Natural killer cell treated with Interleukin-12 subunit alpha and Interleukin-12 subunit beta and Interleukin-15 and Interleukin-18, amount 100 ng/mL, for 72 hours (primary cell): ENCODE measurements at regions not wholly inside any gene's neighbourhood (a gene's known extent, or its start where the extent isn't known, plus 50 kb on each side); places are given as distances from the start of the nearest gene placed in this dataset.
"Not testable (repeated sequence)": the region's sequence is repeated elsewhere in the genome, so short reads cannot be mapped to it uniquely, and the experiment has no call there.

Experiments used
- ATAC-seq, 2 donors: fragments of 150-1000 bp; cut with Tn5 transposase in 1 of 2; sonication (Bioruptor Pico), chemical (Tn5 transposase) in 1 of 2; 2 replicates each; pipeline ENCODE4 v1.10.0; 2021
- DNase-seq: peaks from one replicate; pipeline ENCODE4 v3.0.0; 2022; ENCODE audit warnings: low spot score
- H3K27ac Mint-ChIP-seq, 2 donors: 1 replicate in 1 of 2; 2 replicates in 1 of 2; pipeline ENCODE4 v1.8.0; 2022; ENCODE audit warnings: mixed read lengths in 2 of 2, mild to moderate bottlenecking in 1 of 2, moderate library complexity in 1 of 2
- H3K27me3 Mint-ChIP-seq, 2 donors: 1 replicate in 1 of 2; 2 replicates in 1 of 2; pipeline ENCODE4 v1.8.0; 2022; ENCODE audit warnings: mixed read lengths in 2 of 2
- H3K36me3 Mint-ChIP-seq: one replicate; pipeline ENCODE4 v1.8.0; 2022; ENCODE audit warnings: mixed read lengths
- H3K4me1 Mint-ChIP-seq, 2 donors: 1 replicate in 1 of 2; 2 replicates in 1 of 2; pipeline ENCODE4 v1.8.0; 2022; ENCODE audit warnings: low read depth in 2 of 2, mixed read lengths in 2 of 2, mild to moderate bottlenecking in 1 of 2
- H3K4me3 Mint-ChIP-seq: one replicate; pipeline ENCODE4 v1.8.0; 2022; ENCODE audit warnings: mixed read lengths
- H3K9me3 Mint-ChIP-seq: 2 replicates; pipeline ENCODE4 v1.8.0; 2022; ENCODE audit warnings: mixed read lengths

DNA sequence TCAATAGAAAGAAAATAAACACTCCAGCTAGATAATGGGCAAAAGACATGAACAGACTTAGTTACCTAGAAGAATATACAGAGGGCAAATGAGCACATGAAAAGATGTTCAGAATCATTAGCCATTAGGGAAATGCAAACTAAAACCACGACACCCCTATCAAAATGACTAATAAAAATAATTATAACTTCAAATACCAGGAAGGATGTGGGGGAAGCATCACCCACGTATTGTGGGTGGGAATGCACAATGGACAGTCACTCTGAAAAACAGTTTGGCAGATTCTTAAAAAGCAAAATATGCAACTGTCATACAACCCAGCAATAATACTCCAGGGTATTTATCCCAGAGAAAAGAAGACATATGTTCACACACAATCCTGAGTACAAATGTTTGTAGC lies 92.6 kb downstream of the DLL1 start:
- ATAC-seq (no peak), DNase-seq (no peak)
- Mint-ChIP-seq H3K27ac (no peak overlapping the region), H3K4me3 (no peak overlapping the region), H3K4me1 (peaks cover 12 to 23% of the 10 kb centered on the region in 2 donors), H3K9me3 (peaks cover 19% of the 10 kb centered on the region), H3K27me3 (peaks cover 16 to 47% of the 10 kb centered on the region in 2 donors), H3K36me3 (peaks cover 44% of the 10 kb centered on the region)

DNA sequence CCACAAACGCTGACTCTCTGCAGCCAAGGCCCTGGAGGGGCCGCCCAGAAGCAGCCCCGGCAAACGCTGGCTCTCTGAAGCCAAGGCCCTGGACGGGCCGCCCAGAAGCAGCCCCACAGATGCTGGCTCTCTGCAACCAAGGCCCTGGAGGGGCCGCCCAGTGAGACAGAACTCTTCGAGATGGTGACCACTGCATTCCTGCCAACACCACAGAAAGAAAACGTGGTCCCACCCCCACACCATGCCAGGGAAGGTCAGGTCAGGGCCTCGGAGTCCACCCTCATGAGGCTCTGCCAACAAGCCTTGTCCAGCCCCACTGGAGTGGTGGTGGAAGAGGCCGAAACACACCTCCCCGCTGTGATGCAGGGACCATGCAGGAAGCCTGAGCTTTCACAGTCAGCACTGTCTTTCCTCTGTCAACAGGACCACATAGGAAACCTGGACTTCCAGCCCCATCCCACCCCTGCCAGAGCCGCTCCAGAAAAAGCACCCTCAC lies 97.5 kb downstream of the DLL1 start:
- H3K36me3 Mint-ChIP-seq, result peaks cover 40% of the 10 kb centered on the region
- H3K4me3 Mint-ChIP-seq, result no peak overlapping the region
- no peak overlapping the region for H3K27ac Mint-ChIP-seq
- H3K27me3 Mint-ChIP-seq, result peaks cover 11 to 38% of the 10 kb centered on the region in 2 donors
- ATAC-seq (no peak), DNase-seq (no peak)
- H3K4me1 Mint-ChIP-seq, result peaks cover 7 to 18% of the 10 kb centered on the region in 2 donors
- H3K9me3 Mint-ChIP-seq, result peaks cover 16% of the 10 kb centered on the region

DNA sequence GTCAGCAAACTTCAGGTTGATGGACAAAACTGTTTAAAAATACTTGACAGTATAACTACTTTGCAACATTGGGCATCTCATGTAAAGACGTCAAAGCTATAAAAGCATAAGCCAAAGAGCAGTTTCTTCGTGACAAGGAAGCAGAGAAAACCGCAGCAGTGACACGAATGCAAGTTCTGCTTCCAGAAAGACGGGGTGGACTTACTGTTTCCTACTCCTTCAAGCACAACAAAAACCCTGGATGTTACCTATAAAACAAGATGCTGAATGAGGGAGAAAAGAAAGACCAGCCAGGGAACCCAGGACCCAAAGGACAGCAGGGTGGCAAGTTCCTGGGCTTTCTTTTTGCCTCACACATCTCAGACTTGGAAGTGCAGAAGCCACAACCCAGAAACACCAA lies 98.0 kb downstream of the DLL1 start:
- peaks cover 2 to 14% of the 10 kb centered on the region in 2 donors for H3K4me1 Mint-ChIP-seq
- DNase-seq, result no peak

DNA sequence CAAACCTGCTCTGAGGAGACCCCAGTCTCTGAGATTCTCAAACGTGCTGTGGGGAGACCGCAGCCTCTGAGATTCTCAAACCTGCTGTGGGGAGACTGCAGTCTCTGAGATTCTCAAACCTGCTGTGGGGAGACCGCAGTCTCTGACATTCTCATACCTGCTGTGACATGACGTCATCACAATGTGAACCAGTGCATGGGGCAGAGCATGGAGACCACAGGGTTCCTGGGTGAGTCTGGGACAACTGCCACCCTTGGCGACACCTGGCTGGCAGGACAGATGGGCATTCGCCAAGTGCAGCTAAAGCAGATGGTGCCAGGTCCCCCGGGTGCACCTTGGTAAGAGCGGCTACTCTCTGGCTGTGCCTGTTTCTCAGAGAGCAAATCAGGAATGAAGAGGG lies 98.8 kb downstream of the DLL1 start:
- peaks cover 11 to 36% of the 10 kb centered on the region in 2 donors for H3K27me3 Mint-ChIP-seq
- not testable (repeated sequence) for ATAC-seq, H3K27ac Mint-ChIP-seq, H3K4me3 Mint-ChIP-seq, DNase-seq, H3K4me1 Mint-ChIP-seq
- peaks cover 16% of the 10 kb centered on the region for H3K9me3 Mint-ChIP-seq
- H3K36me3 Mint-ChIP-seq, result peaks cover 37% of the 10 kb centered on the region

More for the DNA sequence above, 98.0 kb downstream of the DLL1 start:
- H3K4me3 Mint-ChIP-seq, result no peak overlapping the region
- peaks cover 40% of the 10 kb centered on the region for H3K36me3 Mint-ChIP-seq
- no peak for ATAC-seq
- H3K9me3 Mint-ChIP-seq, result peaks cover 16% of the 10 kb centered on the region
- H3K27me3 Mint-ChIP-seq, result peaks cover 11 to 38% of the 10 kb centered on the region in 2 donors
- no peak overlapping the region for H3K27ac Mint-ChIP-seq

DNA sequence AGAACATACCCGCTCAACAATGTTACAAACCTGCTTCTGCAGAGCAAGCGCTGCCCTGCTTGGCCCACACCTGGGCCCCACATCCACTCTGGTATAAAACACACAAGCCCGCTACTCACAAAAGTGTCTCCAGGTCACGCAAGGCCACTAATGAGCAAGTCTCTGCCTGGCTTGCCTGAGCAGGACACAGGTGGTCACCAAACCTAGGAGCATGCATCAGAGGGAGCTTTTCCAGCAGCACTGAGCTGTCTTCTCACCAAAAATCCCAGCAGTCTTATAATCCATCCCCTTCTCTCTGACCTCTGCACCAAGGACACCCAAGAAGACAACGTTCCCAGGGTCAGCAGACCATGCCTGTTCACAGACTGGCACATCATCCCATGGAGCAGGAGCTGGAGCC lies 100.8 kb downstream of the DLL1 start:
- H3K4me3 Mint-ChIP-seq, result no peak overlapping the region
- peaks cover 2 to 9% of the 10 kb centered on the region in 2 donors for H3K4me1 Mint-ChIP-seq
- peaks cover 5% of the 10 kb centered on the region for H3K9me3 Mint-ChIP-seq
- DNase-seq, result no peak
- H3K27ac Mint-ChIP-seq, result no peak overlapping the region
- peaks cover 16% of the 10 kb centered on the region for H3K36me3 Mint-ChIP-seq
- ATAC-seq, result no peak
- peaks cover 8 to 16% of the 10 kb centered on the region in 2 donors for H3K27me3 Mint-ChIP-seq

DNA sequence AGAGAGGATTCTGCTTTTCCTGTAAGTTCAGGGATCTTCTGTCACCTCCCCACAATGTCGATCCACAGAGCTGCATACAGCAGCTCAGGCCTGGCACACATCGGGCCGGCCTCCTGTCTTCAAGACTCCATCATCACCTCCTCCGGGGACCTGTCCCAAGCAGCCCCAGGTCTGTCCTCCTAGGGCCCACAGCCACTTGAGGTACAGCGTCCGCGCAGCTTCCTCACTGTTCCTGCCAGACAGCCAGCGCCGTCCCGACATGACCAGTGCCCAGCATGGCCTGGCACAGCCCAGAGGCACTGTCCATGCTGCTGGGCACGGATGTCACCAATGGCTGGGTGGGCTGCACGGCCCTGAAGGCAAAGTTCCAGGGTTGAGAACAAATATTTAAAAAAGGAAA lies 101.6 kb downstream of the DLL1 start:
- H3K4me3 Mint-ChIP-seq, result no peak overlapping the region
- peaks cover 8% of the 10 kb centered on the region for H3K36me3 Mint-ChIP-seq
- H3K9me3 Mint-ChIP-seq, result peaks cover 3% of the 10 kb centered on the region
- H3K27ac Mint-ChIP-seq, result no peak overlapping the region
- H3K27me3 Mint-ChIP-seq, result peaks cover 8% of the 10 kb centered on the region in 2 donors
- DNase-seq (no peak), ATAC-seq (no peak)
- peaks cover 4 to 7% of the 10 kb centered on the region in 2 donors for H3K4me1 Mint-ChIP-seq

DNA sequence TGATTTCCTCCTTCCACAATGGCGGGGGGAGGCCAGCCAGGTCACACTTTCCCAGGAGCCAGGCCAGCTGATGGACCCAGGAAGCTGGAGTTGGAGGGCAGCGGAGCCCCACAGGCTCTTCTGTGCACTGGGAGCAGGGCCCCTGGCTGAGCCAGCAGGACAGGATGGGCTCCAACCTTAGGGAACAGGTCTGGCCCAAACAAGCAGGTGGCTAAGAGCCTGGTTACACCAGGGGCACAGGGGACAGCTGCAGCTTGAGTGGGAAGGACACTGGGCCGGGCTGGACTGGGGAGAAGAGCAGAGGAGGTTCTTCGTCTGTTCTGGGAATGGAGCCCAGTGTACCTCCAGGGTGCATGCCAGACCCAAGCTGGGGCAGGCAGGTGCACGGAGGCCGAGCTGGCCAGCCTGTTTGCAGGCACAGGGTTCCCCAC lies 102.3 kb downstream of the DLL1 start:
- Mint-ChIP-seq H3K4me3 (no peak overlapping the region), H3K9me3 (peaks cover 2% of the 10 kb centered on the region), H3K27ac (no peak overlapping the region), H3K27me3 (peaks cover 2 to 4% of the 10 kb centered on the region in 2 donors), H3K4me1 (peaks cover 3 to 6% of the 10 kb centered on the region in 2 donors), H3K36me3 (peaks cover 5% of the 10 kb centered on the region)
- ATAC-seq (no peak), DNase-seq (no peak)

DNA sequence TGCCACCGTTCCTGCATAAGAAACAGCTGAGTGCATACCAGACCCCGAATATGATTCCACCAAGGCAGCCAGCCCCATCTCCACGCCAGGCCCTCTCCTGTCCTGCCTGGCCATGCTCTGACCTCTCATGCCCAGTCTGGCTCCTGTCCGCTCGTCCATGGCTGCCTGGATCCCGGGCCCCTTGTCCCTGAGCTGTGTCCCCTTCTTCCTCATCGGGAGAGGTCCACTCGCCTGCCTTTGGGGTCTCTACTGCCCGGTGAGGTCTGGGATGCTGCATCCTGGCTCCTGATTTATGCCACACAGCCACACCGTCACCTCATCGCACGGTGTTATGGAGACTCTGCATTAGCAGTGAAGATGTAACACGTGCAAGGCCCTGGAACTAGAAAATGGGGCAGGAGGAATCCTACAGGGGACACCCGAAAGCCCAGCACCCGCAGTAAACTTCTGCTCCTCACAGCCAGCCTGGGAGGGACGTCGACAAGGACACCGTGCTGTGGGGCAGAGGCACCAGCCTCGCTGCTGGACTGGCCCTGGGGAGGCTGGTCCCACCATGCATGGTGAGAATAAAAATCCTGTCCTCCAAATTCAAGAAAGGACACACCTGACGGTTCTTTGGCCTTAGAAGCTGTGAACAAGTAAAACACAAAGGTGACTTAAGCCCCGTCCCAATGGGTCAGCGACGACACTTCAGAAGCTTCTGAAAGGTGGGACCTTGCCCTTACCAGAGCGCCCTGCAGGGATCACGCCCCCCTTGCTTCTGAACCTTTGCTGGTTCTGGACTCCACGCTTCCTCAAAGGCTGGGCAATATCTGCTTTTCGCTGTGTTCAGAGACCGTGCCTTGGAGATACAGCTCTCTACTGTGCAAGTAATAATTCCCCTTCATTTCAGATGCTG lies 103.0 kb downstream of the DLL1 start:
- peaks cover 5% of the 10 kb centered on the region for H3K9me3 Mint-ChIP-seq
- ATAC-seq, result no peak
- peaks cover 0 to 4% of the 10 kb centered on the region in 2 donors for H3K27me3 Mint-ChIP-seq
- DNase-seq, result no peak
- no peak overlapping the region for H3K4me3 Mint-ChIP-seq
- peaks cover 7 to 11% of the 10 kb centered on the region in 2 donors for H3K4me1 Mint-ChIP-seq
- no peak overlapping the region for H3K27ac Mint-ChIP-seq
- H3K36me3 Mint-ChIP-seq, result peaks cover 8% of the 10 kb centered on the region

DNA sequence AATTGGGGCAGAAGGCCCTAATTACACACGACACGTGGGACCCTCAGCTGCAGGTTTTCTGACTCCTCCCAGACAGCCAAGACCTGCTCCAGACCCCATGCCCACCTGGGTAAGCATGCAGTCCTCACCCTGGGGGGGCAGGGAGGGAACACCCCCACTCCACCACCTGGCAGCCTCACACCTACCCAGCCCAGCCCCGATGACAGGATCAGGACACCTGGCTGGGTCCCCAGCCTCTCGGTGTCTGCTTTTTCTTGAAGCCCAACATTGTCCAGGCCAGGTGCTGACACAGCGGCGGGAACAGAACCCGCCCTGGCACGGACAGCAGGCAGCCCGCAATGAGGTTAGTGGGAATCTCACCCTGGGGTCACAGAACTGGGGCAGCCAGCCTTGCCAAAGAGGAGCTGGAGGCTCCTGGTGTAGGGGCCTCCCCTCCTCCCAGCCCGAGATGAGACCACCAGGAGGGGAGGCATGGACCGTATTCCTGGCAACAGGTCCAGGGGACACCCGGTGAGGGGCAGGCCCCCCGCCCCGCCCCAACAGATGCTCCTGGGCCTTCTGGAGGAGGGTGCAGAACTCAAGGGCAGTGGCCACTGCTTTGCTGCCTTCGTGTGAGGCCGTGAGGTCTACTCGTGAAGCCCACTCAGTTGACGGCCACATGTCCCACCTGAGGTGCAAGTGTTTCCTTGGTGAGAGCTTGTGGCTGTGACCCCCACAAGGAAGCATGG lies 103.8 kb downstream of the DLL1 start:
- DNase-seq (no peak), ATAC-seq (peak in 1 of 2 donors; percentile 27)
- Mint-ChIP-seq H3K9me3 (peaks cover 10% of the 10 kb centered on the region), H3K27me3 (peaks cover 5 to 9% of the 10 kb centered on the region in 2 donors), H3K4me3 (no peak overlapping the region), H3K36me3 (peaks cover 11% of the 10 kb centered on the region), H3K4me1 (peaks cover 12 to 18% of the 10 kb centered on the region in 2 donors), H3K27ac (no peak overlapping the region)

DNA sequence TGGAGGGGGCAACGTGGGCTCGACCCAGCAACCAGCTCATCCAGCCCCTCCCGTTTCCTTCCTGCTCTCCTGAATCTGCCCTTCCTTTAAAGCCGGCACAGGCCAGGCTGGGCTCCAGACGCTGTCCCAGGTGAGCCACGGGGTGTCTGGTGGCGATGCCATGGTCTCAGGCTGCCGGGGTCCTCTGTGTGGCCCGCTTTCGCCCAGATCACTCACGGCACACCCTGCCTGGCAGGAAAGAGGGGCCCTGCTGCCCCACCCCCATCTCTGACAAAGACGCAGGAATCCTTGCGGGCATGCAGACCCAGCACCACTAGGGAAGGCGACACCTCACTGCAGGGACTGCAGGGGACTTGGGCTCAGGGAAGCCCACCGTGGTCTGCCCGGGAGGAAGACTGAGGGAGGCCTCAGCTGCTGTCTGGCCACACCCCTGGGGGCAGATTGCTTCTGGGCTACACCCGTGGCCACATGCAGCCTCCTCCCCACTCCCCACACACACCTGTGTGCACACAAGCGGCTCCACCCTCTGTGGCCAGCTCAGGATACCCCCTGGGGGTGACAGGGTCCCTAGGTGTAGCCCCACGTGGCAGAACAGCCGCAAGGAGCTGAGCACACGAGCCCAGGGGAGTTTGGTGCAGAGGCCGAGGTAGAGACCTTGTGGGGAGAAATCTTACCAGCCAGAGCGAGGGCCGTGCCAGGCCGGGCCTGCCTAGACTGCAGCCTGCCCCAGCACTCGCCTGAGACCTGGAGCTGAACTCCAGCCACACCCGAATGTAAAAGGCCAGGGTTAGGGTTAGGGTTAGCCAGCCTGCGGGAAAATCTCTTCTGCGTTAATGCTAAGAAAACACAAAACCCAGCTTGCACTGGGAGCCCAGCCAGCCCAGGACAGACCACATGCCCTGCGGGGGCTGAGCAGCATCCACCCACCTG lies 104.6 kb downstream of the DLL1 start:
- H3K36me3 Mint-ChIP-seq, result peaks cover 15% of the 10 kb centered on the region
- H3K4me1 Mint-ChIP-seq, result peaks cover 17 to 22% of the 10 kb centered on the region in 2 donors
- no peak overlapping the region for H3K27ac Mint-ChIP-seq
- peaks cover 11 to 16% of the 10 kb centered on the region in 2 donors for H3K27me3 Mint-ChIP-seq
- no peak for ATAC-seq
- no peak overlapping the region for H3K4me3 Mint-ChIP-seq
- DNase-seq, result no peak
- peaks cover 12% of the 10 kb centered on the region for H3K9me3 Mint-ChIP-seq

DNA sequence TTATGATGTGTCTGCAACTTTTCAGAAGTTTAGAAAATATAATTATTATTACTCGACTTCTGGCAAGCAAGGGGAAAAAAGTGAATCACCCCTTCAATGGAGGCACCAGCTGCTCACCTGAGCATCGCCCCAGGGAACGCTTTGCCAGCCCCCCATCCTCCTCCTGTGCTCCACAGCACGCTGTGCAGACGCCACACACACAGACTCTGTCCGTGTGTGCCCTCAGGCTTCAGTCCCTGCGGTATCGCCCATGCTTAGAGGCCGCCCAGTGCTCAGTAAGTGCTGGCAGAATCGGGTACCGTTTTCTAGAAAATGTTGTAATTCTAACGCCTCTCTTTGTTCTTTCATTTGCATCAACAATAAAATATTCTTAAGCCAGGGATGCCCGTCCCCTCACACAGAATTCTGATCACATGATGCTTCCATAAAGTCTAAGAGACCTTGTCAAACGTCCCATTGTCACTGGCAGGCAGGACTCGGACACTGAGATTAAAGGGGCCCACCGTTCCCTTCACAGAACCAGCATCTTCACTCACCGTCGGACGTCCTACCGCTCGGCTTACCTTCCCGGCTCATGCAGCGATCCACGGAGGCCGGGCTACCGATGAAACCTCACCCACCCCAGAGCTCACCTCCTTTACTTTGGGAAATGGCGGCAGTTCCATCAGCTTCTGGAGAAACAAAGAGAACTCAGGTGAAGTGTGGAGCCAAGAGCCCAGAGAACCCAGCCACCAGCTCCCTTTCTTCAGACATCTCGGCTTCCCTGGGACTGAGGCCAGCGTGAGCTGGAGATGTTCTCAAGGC lies 105.5 kb downstream of the DLL1 start:
- ATAC-seq (no peak), DNase-seq (no peak)
- H3K27me3 Mint-ChIP-seq, result peaks cover 14 to 16% of the 10 kb centered on the region in 2 donors
- peaks cover 17 to 22% of the 10 kb centered on the region in 2 donors for H3K4me1 Mint-ChIP-seq
- peaks cover 12% of the 10 kb centered on the region for H3K9me3 Mint-ChIP-seq
- peaks cover 15% of the 10 kb centered on the region for H3K36me3 Mint-ChIP-seq
- H3K4me3 Mint-ChIP-seq, result no peak overlapping the region
- no peak overlapping the region for H3K27ac Mint-ChIP-seq

DNA sequence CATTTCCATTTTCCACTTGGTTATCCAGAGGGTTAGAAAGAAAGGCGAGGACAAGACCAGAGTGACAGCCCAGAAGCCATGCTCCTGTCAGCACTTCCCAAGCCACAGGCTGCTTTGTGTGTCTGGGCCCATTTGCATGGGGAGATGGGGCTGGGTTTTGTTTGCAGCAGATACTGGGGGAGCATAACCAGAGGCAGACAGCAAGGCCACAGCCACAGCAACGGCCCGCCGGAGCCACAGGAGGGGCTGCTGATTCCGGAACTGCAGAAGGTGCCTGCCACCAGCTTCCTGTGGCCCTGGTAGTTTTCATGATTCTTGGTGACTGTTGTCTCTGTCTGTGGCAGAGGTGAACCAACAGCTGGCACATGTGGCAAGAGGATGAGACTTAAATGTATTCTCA lies 106.6 kb downstream of the DLL1 start:
- Mint-ChIP-seq H3K27me3 (peaks cover 14 to 17% of the 10 kb centered on the region in 2 donors), H3K4me3 (no peak overlapping the region), H3K4me1 (peaks cover 17 to 22% of the 10 kb centered on the region in 2 donors), H3K9me3 (peaks cover 12% of the 10 kb centered on the region), H3K36me3 (peaks cover 15% of the 10 kb centered on the region), H3K27ac (no peak overlapping the region)
- ATAC-seq (peak in 1 of 2 donors; percentile 60), DNase-seq (no peak)
